ENCODE measurements at regions not wholly inside any gene's neighbourhood (a gene's known extent, or its start where the extent isn't known, plus 50 kb on each side); places are given as distances from the start of the nearest gene placed in this dataset.

DNA sequence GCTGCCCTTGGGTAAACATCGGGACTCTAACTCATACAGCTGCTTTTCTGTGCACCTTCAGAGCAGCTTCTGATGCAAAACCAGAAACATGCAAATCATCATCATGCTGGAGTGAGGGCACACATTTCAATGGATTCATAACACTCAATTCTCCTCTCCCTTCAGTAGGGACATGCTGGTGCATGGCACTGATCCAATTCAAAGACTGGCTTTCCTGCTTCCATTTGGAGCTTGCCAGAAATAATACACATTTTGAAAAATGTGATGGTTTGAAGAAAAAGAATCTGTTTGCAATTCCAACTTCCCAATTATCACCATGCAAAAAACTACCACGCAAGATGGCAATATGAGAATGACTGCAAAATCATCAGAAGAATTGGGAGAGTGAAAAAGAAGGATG lies 65.2 kb upstream of the PDE10A start:
- Histone ChIP-seq H3K4ac (ENCODE audit: low read depth, low read length) (no peak overlapping the region), H3K9me1 (ENCODE audit: insufficient read depth, low read length) (no peaks in the 10 kb centered on the region), H3K56ac (ENCODE audit: extremely low read depth, insufficient read depth, low read length) (no peak overlapping the region), H3K36me3 (ENCODE audit: control insufficient read depth, insufficient read depth, low read length) (no peaks in the 10 kb centered on the region), H4K91ac (ENCODE audit: insufficient read depth, low read depth, low read length) (no peak overlapping the region), H3K9me3 (ENCODE audit: control insufficient read depth, insufficient read depth, low read length) (no peaks in the 10 kb centered on the region), H2BK15ac (ENCODE audit: low read depth, low read length) (no peak overlapping the region), H3K27ac (ENCODE audit: insufficient read depth, low read length) (no peak overlapping the region), H2AK5ac (ENCODE audit: low read depth, low read length) (no peak overlapping the region), H3K79me1 (ENCODE audit: low read depth in 1 of 2, low read length in 2 of 2) (no peaks in the 10 kb centered on the region), H3K4me2 (ENCODE audit: low read depth, low read length) (no peak overlapping the region), H3K4me1 (ENCODE audit: control insufficient read depth, insufficient read depth, low read length) (0 out of 2 replicates have a peak, but pooled peaks cover 2% of the 10 kb centered on the region), H2AK9ac (replicated peaks; ENCODE audit: low read depth, low read length, poor library complexity) (no peak overlapping the region), H3K4me3 (ENCODE audit: insufficient read depth, low read depth, low read length) (no peak overlapping the region), H4K5ac (ENCODE audit: low read depth, low read length) (no peak overlapping the region), H4K8ac (ENCODE audit: low read depth in 2 of 2, low read length in 2 of 2) (no peak overlapping the region), H3K23ac (ENCODE audit: low read depth, low read length) (no peak overlapping the region), H2BK20ac (ENCODE audit: low read depth, low read length) (no peak overlapping the region), H2AFZ (replicated peaks; ENCODE audit: low read length, poor library complexity) (no peak overlapping the region), H3K27me3 (ENCODE audit: control insufficient read depth, insufficient read depth, low read length) (peaks cover 5% of the 10 kb centered on the region), H3K9ac (ENCODE audit: low read depth, low read length) (no peak overlapping the region), H2BK120ac (ENCODE audit: low read depth, low read length) (no peak overlapping the region), H4K20me1 (ENCODE audit: insufficient read depth, low read length) (no peaks in the 10 kb centered on the region), H2BK5ac (ENCODE audit: low read depth, low read length, poor library complexity, severe bottlenecking) (no peak overlapping the region), H3K14ac (replicated peaks; ENCODE audit: low read depth, low read length) (no peak overlapping the region), H3K18ac (ENCODE audit: low read depth, low read length) (no peak overlapping the region)
- in situ Hi-C loops (cut with MboI; ENCODE audit: low sequenced_read_pairs) = loop anchor here (10.0 kb wide), 2 partner anchors 127 to 377 kb away; no protein-coding TSS in a partner anchor
- ChIA-PET CTCF (interaction anchor here (1.1 to 1.2 kb wide), 2 partner anchors 11 to 122 kb away, joined by 4 to 6 read pairs; no protein-coding TSS in a partner anchor), POLR2A (ENCODE audit: unreplicated experiment) (no interaction called here)
- no peak for DNase-seq
- intact Hi-C loops (cut with micrococcal nuclease) = loop anchor here (2.0 kb wide), 2 partner anchors 65 to 287 kb away; partner anchors contain the start of gene PDE10A
- WGBS, 2 experiments (ENCODE audit: extremely low coverage in 2 of 2, insufficient read length in 1 of 2) = 71% methylated on average over 1 of the region's 2 CpGs; no CpG with 5 or more reads in 1 of the 2 experiments
- BruUV-seq (replicated peaks) = no TSS peak
- TF ChIP-seq NFE2L2 (IDR thresholded peaks at IDR 0.05; ENCODE audit: low read depth, low read length) (no peak), RCOR1 (IDR thresholded peaks at IDR 0.05; ENCODE audit: insufficient replicate concordance, low read length) (no peak), BHLHE40 (IDR thresholded peaks at IDR 0.05; ENCODE audit: low read depth, low read length) (no peak), MAFK (IDR thresholded peaks at IDR 0.05; ENCODE audit: low read depth, low read length) (no peak), CEBPB (IDR thresholded peaks at IDR 0.05; ENCODE audit: low read depth, low read length) (no peak), MXI1 (IDR thresholded peaks at IDR 0.05; ENCODE audit: borderline replicate concordance, low read depth, low read length) (no peak), CHD1 (IDR thresholded peaks at IDR 0.05; ENCODE audit: low read depth, low read length) (no peak), SMC3 (IDR thresholded peaks at IDR 0.05; ENCODE audit: low read depth, low read length) (no peak), POLR2A (IDR thresholded peaks at IDR 0.05; ENCODE audit: low read depth, low read length) (no peak), MAZ (IDR thresholded peaks at IDR 0.05; ENCODE audit: borderline replicate concordance, low read depth, low read length) (no peak), RAD21 (IDR thresholded peaks at IDR 0.05; ENCODE audit: low read length) (no peak), FOS (IDR thresholded peaks at IDR 0.05; ENCODE audit: low read depth, low read length) (no peak), RFX5 (IDR thresholded peaks at IDR 0.05; ENCODE audit: low read depth, low read length) (no peak)
- TF ChIP-seq, protein P1, sequence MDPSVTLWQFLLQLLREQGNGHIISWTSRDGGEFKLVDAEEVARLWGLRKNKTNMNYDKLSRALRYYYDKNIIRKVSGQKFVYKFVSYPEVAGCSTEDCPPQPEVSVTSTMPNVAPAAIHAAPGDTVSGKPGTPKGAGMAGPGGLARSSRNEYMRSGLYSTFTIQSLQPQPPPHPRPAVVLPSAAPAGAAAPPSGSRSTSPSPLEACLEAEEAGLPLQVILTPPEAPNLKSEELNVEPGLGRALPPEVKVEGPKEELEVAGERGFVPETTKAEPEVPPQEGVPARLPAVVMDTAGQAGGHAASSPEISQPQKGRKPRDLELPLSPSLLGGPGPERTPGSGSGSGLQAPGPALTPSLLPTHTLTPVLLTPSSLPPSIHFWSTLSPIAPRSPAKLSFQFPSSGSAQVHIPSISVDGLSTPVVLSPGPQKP (IDR thresholded peaks at IDR 0.05; ENCODE audit: borderline replicate concordance, low read depth, low read length) = no peak
- TF ChIP-seq, protein P2, sequence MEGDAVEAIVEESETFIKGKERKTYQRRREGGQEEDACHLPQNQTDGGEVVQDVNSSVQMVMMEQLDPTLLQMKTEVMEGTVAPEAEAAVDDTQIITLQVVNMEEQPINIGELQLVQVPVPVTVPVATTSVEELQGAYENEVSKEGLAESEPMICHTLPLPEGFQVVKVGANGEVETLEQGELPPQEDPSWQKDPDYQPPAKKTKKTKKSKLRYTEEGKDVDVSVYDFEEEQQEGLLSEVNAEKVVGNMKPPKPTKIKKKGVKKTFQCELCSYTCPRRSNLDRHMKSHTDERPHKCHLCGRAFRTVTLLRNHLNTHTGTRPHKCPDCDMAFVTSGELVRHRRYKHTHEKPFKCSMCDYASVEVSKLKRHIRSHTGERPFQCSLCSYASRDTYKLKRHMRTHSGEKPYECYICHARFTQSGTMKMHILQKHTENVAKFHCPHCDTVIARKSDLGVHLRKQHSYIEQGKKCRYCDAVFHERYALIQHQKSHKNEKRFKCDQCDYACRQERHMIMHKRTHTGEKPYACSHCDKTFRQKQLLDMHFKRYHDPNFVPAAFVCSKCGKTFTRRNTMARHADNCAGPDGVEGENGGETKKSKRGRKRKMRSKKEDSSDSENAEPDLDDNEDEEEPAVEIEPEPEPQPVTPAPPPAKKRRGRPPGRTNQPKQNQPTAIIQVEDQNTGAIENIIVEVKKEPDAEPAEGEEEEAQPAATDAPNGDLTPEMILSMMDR (conservative IDR thresholded peaks at IDR 0.05; ENCODE audit: low read depth, low read length) = no peak
- TF ChIP-seq, protein P3, sequence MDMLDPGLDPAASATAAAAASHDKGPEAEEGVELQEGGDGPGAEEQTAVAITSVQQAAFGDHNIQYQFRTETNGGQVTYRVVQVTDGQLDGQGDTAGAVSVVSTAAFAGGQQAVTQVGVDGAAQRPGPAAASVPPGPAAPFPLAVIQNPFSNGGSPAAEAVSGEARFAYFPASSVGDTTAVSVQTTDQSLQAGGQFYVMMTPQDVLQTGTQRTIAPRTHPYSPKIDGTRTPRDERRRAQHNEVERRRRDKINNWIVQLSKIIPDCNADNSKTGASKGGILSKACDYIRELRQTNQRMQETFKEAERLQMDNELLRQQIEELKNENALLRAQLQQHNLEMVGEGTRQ (IDR thresholded peaks at IDR 0.05; ENCODE audit: low read depth, low read length) = no peak
- dilution Hi-C loops (cut with HindIII; ENCODE audit: low sequenced_read_pairs, unreplicated experiment) = no loop called here
- ATAC-seq (ENCODE audit: low read depth) = no peak
